Nephron progenitor cell (in vitro differentiated cells): ENCODE measurements at regions not wholly inside any gene's neighbourhood (a gene's known extent, or its start where the extent isn't known, plus 50 kb on each side); places are given as distances from the start of the nearest gene placed in this dataset.
A peak's percentile ranks its signal among the peaks of the same experiment; 100 is the strongest.
"Not testable (repeated sequence)": the region's sequence is repeated elsewhere in the genome, so short reads cannot be mapped to it uniquely, and the experiment has no call there.

Source experiments
- DNase-seq: peaks from one replicate; pipeline ENCODE4 v3.0.0; 2021
- H3K27ac Mint-ChIP-seq: 2 replicates; pipeline ENCODE4 v1.8.0; 2021; ENCODE audit warnings: mild to moderate bottlenecking, moderate library complexity, mixed read lengths
- H3K27me3 Mint-ChIP-seq: 2 replicates; pipeline ENCODE4 v1.8.0; 2021; ENCODE audit warnings: mild to moderate bottlenecking, low read depth, mixed read lengths; ENCODE audit not compliant: poor library complexity
- H3K36me3 Mint-ChIP-seq: 2 replicates; pipeline ENCODE4 v1.8.0; 2021; ENCODE audit warnings: low read depth, mixed read lengths
- H3K4me1 Mint-ChIP-seq: 2 replicates; pipeline ENCODE4 v1.8.0; 2021; ENCODE audit warnings: mixed read lengths
- H3K4me3 Mint-ChIP-seq: 2 replicates; pipeline ENCODE4 v1.8.0; 2021; ENCODE audit warnings: mild to moderate bottlenecking, moderate library complexity, mixed read lengths
- H3K9me3 Mint-ChIP-seq: 2 replicates; pipeline ENCODE4 v1.8.0; 2021; ENCODE audit warnings: mild to moderate bottlenecking, moderate library complexity, mixed read lengths
- TF ChIP-seq, protein P1 (sequence below): fragments of 200-600 bp; sonication (generic); IDR thresholded peaks from 2 replicates; pipeline ENCODE4 v1.5.0; 2021; ENCODE audit warnings: antibody characterized with exemption

DNA sequence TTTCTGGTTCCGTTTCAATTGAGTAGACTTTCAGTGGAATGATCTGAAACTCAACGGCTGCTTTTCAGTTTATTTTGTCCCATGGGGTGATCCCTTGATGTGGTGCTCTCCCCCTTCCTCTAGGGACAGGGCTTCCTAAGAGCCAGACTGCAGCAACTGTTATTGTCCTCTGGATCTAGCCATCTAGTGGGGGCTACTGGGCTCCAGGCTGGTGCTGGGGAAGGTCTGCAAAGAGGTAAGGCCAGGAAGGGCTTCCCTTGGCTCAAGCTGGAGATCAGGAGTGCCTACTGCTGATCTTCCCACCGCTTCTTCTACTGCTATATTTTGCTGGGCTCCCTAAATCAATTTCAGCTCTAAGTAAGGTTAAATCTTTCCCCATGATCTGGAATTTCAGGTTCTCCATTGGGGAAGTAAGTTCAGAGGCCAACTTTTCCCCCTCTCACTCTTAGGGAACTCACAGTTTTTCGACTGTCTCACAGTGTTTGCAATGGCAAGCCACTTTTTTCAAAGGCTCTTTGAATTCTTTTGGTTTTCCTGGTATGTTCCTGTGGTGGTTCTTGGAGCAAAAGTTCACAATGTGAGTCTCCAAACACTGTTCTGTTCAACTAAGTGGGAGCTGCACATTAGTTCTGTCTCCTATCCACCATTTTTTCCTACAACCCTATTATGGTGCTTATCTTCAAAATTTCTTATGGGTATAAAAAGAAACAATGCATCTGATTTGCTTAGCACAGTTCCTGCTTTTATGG, 286.2 kb upstream of the EXOC2 start:
- no peak overlapping the region for H3K27ac Mint-ChIP-seq
- no peak overlapping the region for H3K4me3 Mint-ChIP-seq
- TF ChIP-seq, protein P1, sequence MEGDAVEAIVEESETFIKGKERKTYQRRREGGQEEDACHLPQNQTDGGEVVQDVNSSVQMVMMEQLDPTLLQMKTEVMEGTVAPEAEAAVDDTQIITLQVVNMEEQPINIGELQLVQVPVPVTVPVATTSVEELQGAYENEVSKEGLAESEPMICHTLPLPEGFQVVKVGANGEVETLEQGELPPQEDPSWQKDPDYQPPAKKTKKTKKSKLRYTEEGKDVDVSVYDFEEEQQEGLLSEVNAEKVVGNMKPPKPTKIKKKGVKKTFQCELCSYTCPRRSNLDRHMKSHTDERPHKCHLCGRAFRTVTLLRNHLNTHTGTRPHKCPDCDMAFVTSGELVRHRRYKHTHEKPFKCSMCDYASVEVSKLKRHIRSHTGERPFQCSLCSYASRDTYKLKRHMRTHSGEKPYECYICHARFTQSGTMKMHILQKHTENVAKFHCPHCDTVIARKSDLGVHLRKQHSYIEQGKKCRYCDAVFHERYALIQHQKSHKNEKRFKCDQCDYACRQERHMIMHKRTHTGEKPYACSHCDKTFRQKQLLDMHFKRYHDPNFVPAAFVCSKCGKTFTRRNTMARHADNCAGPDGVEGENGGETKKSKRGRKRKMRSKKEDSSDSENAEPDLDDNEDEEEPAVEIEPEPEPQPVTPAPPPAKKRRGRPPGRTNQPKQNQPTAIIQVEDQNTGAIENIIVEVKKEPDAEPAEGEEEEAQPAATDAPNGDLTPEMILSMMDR: no peak
- no peaks in the 10 kb centered on the region for H3K4me1 Mint-ChIP-seq
- peaks cover 51% of the 10 kb centered on the region for H3K9me3 Mint-ChIP-seq
- H3K36me3 Mint-ChIP-seq: no peaks in the 10 kb centered on the region
- no peak for DNase-seq
- peaks cover 3% of the 10 kb centered on the region for H3K27me3 Mint-ChIP-seq

DNA sequence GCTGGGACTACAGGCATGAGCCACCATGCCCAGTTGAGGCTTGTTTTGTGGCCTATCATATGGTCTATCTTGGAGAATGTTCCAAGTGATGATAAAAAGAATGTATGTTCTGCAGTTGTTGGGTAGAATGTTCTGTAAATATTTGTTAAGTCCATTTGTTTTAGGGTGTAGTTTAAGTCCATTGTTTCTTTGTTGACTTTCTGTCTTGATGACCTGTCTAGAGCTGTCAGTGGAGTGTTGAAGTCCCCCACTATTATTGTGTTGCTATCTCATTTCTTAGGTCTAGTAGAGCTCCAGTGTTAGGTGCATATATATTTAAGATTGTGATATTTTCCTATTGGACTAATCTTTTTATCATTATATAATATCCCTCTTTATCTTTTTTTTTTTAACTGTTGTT, 284.3 kb upstream of the EXOC2 start:
- DNase-seq, H3K27me3 Mint-ChIP-seq, H3K36me3 Mint-ChIP-seq, H3K4me1 Mint-ChIP-seq, H3K27ac Mint-ChIP-seq, H3K4me3 Mint-ChIP-seq: not testable (repeated sequence)
- peaks cover 51% of the 10 kb centered on the region for H3K9me3 Mint-ChIP-seq

DNA sequence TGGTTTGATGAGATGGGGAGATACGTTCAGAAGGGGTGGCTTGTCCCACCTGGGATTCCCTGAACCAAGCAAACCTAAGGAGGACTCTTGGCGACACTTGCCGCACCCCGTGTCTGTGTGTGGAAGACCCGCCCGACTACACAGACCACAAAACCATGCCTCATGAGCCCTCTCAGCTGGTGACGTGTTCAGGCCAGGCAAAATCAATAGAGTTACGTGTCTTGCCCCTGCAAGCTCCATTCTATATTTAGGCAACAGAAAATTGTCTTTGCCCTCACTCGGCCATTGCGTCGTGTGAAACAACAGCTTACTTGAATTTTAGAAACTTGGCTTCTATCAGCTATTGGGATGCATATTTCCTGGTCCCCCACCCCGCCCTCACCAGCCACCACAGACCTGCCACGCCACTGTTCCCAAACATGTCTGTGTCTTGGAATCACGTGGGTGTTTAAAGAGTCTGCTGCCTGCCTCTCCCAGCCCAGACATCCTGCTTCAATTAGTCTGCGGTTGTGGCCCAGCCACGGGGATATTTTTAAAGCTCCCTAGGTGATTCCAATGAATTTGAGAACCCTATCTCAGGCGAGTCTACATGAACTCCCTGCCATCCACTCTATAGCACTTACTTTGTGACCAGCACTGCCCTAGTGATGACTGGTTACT, 279.2 kb upstream of the EXOC2 start:
- Mint-ChIP-seq H3K4me3 (no peak overlapping the region), H3K27me3 (peaks cover 10% of the 10 kb centered on the region), H3K27ac (no peak overlapping the region), H3K9me3 (peaks cover 31% of the 10 kb centered on the region), H3K4me1 (peaks cover 30% of the 10 kb centered on the region), H3K36me3 (no peaks in the 10 kb centered on the region)
- TF ChIP-seq, protein P1: no peak
- DNase-seq: no peak

DNA sequence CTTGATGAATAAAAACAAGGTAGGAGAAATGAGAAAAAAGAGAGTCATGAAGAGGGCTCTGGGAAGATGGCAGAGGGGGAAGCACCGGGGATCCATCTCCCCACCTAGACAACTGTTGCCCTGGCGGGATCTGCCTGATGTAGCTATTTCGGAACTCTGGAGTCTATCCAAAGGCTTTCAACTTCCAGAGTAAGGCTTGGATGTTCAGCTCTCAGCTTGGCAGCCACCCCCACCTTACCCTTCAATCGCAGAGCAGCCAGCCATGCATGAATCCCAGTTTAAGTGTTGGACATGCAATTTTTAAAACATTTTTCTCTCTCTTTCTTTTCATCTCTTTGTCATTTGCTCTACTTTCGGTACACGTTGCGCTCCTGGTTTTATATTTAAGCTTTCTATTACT, 275.9 kb upstream of the EXOC2 start:
- peaks cover 3% of the 10 kb centered on the region for H3K9me3 Mint-ChIP-seq
- TF ChIP-seq, protein P1: no peak
- H3K27ac Mint-ChIP-seq: peak overlapping the region; percentile 65
- no peak for DNase-seq
- H3K4me1 Mint-ChIP-seq: peaks cover 36% of the 10 kb centered on the region
- peaks cover 18% of the 10 kb centered on the region for H3K27me3 Mint-ChIP-seq
- no peak overlapping the region for H3K4me3 Mint-ChIP-seq
- no peaks in the 10 kb centered on the region for H3K36me3 Mint-ChIP-seq

DNA sequence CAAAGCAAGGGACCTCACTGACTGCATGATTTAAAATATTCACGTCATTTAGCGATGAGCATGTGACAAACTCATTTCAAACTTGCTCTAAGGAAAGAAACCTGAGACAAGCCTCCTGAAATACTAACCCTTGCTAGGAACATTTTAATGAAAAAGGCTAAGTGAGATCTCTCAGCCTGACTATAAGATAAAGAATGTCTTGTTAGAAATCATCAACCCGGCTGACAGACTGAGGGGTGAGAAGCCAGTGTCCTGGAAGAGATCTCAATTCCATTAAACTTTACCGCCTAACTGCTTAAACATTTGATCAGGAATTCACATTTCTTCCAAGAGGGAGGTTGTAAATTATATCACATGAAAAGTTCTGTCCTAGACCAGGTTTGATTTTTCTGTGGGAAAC, 274.8 kb upstream of the EXOC2 start:
- Mint-ChIP-seq H3K4me1 (peaks cover 46% of the 10 kb centered on the region), H3K27ac (no peak overlapping the region), H3K36me3 (no peaks in the 10 kb centered on the region), H3K4me3 (no peak overlapping the region), H3K27me3 (peaks cover 18% of the 10 kb centered on the region), H3K9me3 (peaks cover 3% of the 10 kb centered on the region)
- no peak for DNase-seq
- TF ChIP-seq, protein P1: no peak

DNA sequence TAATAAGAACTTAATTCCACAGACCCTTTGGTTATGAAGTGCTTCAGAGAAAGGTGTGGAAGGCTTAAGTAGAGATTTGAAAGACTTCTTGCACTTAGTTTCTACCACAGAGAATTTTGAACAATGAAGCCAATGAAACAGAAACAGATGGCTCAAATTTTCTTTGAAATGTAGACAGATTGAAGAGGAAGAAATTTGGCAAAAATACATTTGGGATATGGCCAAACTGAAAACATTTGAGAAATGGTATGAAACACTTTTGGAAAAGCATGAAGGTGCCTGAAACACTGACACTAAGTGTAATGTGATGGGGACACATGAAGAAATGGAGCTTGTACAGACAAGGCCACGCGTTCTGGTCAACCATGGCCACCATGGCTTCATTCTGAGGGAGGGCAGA, 272.4 kb upstream of the EXOC2 start:
- peaks cover 25% of the 10 kb centered on the region for H3K27me3 Mint-ChIP-seq
- H3K9me3 Mint-ChIP-seq: peaks cover under 1% of the 10 kb centered on the region
- no peaks in the 10 kb centered on the region for H3K36me3 Mint-ChIP-seq
- H3K27ac Mint-ChIP-seq: no peak overlapping the region
- H3K4me3 Mint-ChIP-seq: no peak overlapping the region
- peaks cover 49% of the 10 kb centered on the region for H3K4me1 Mint-ChIP-seq
- TF ChIP-seq, protein P1: no peak
- DNase-seq: no peak
